Adrenal gland (tissue), 5 donors: ENCODE measurements at regions not wholly inside any gene's neighbourhood (a gene's known extent, or its start where the extent isn't known, plus 50 kb on each side); places are given as distances from the start of the nearest gene placed in this dataset.

ENCODE experiments used
- POLR2A ChIP-seq, 2 donors: fragments of 450-650 bp; IDR thresholded peaks; one replicate each; pipeline ENCODE4 v1.6.1; 2017; ENCODE audit warnings: antibody characterized with exemption in 2 of 2, mild to moderate bottlenecking in 2 of 2, moderate library complexity in 1 of 2
- TF ChIP-seq, protein P1 (sequence below), 6 experiments: fragments of 450-650 bp in 4 of 6; fragments of 200-600 bp in 2 of 6; sonication (generic) in 1 of 6; IDR thresholded peaks; 1 replicate in 5 of 6; 2 replicates in 1 of 6; pipeline versions ENCODE4 v1.5.1 to v1.8.0; 2016 to 2021; ENCODE audit warnings: antibody characterized with exemption in 6 of 6, mild to moderate bottlenecking in 2 of 6, moderate library complexity in 1 of 6
- donor health status: DM: no; HTN: no; CAD: no.

DNA sequence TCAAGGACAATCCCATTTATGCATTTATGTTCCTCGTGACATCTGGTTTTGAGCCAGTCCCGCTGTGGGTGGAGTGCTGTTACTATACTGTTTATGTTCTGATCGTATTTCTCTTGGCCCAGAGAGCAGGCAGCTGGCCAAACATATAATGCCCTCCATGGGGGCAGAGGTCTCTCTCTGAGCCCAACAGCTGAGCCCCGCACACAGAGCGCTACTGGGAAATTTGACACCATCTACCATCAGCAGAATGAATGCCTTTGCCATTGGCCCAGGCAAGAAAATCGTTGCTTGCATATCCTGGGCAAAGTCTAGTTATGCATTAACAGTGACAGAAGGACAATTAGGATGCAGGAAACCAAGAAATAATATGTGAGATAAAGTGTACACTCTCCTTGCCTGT lies 126.8 kb upstream of the CACNA1A start:
- TF ChIP-seq, protein P1, sequence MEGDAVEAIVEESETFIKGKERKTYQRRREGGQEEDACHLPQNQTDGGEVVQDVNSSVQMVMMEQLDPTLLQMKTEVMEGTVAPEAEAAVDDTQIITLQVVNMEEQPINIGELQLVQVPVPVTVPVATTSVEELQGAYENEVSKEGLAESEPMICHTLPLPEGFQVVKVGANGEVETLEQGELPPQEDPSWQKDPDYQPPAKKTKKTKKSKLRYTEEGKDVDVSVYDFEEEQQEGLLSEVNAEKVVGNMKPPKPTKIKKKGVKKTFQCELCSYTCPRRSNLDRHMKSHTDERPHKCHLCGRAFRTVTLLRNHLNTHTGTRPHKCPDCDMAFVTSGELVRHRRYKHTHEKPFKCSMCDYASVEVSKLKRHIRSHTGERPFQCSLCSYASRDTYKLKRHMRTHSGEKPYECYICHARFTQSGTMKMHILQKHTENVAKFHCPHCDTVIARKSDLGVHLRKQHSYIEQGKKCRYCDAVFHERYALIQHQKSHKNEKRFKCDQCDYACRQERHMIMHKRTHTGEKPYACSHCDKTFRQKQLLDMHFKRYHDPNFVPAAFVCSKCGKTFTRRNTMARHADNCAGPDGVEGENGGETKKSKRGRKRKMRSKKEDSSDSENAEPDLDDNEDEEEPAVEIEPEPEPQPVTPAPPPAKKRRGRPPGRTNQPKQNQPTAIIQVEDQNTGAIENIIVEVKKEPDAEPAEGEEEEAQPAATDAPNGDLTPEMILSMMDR (IDR thresholded peaks at IDR 0.05) = no peak
- TF ChIP-seq POLR2A (IDR thresholded peaks at IDR 0.05) = no peak
